Heart right ventricle (tissue), 16 donors: ENCODE measurements at regions not wholly inside any gene's neighbourhood (a gene's known extent, or its start where the extent isn't known, plus 50 kb on each side); places are given as distances from the start of the nearest gene placed in this dataset.
A peak's percentile ranks its signal among the peaks of the same experiment; 100 is the strongest.

Experiments used
- ATAC-seq, 8 donors: fragments of 200-7000 bp; cut with Tn5 transposase; one replicate each; pipeline ENCODE4 v1.9.1; 2020; ENCODE audit warnings: mild to moderate bottlenecking in 8 of 8, moderate library complexity in 8 of 8, moderate number of reproducible peaks in 1 of 8
- DNase-seq, 2 donors: peaks; one replicate each; pipeline ENCODE4 v3.0.0-alpha.2; 2020
- H3K27ac ChIP-seq, 10 donors: fragments of 200-600 bp; sonication (generic) in 2 of 10; one replicate each; pipeline versions ENCODE4 v1.5.0 to v1.8.0; 2020 to 2022; ENCODE audit warnings: mild to moderate bottlenecking in 3 of 10
- H3K27me3 ChIP-seq, 7 donors: fragments of 200-600 bp; one replicate each; pipeline ENCODE4 v1.8.0; 2021 to 2022; ENCODE audit warnings: mild to moderate bottlenecking in 2 of 7
- H3K36me3 ChIP-seq, 9 donors: fragments of 200-600 bp; sonication (generic) in 1 of 9; one replicate each; pipeline versions ENCODE4 v1.5.0 to v1.8.0; 2020 to 2022; ENCODE audit warnings: mild to moderate bottlenecking in 2 of 9
- H3K4me1 ChIP-seq, 9 donors: fragments of 200-600 bp; sonication (generic) in 1 of 9; one replicate each; pipeline versions ENCODE4 v1.5.0 to v1.8.0; 2020 to 2022; ENCODE audit warnings: mild to moderate bottlenecking in 4 of 9
- H3K4me3 ChIP-seq, 10 donors: fragments of 200-600 bp; sonication (generic) in 2 of 10; one replicate each; pipeline versions ENCODE4 v1.5.0 to v1.8.0; 2020 to 2022; ENCODE audit warnings: mild to moderate bottlenecking in 7 of 10, moderate library complexity in 2 of 10
- H3K9me3 ChIP-seq, 11 donors: fragments of 200-600 bp in 10 of 11; sonication (generic) in 2 of 11; one replicate each; pipeline versions ENCODE4 v1.5.0 to v1.8.0; 2013 to 2022; ENCODE audit warnings: mild to moderate bottlenecking in 2 of 11, control low read depth in 1 of 11, moderate library complexity in 1 of 11
- CTCF ChIP-seq, 9 donors: fragments of 200-600 bp; sonication (generic) in 2 of 9; IDR thresholded peaks; one replicate each; pipeline versions ENCODE4 v1.5.0 to v1.8.0; 2021 to 2022; ENCODE audit warnings: antibody characterized with exemption in 9 of 9, mild to moderate bottlenecking in 5 of 9, moderate library complexity in 1 of 9
- WGBS, 2 donors: extraction: QIAGEN DNeasy Blood & Tissue Kit; methylation state at CpG; one replicate each; pipeline ENCODE4 v1.1.7; 2013; ENCODE audit warnings: inconsistent platforms in 1 of 2; 5-methylcytosine and 5-hydroxymethylcytosine counted together
- intact Hi-C, 10 donors: fragments of 100-400 bp; cut with DNase I; formaldehyde crosslinking; loops; one replicate each; pipeline versions ENCODE4 v1.11.1 to v1.14.2; 2022
- donor health status: Arrhythmogenic right ventricular cardiomyopathy.
- donor health status: ischemic (EF 13 %, LVEDD 7.1; RV severe dilation, severe dysfunction).
- donor health status: healthy with polysubstance abuse.
- donor health status: DM: no; HTN: yes; CAD: no.
- donor health status: DM: no; HTN: no; CAD: no.
- donor health status: ischemic (EF 25% LVEDD 6.9; RV normal size, moderate dysfunction).
- donor health status: ischemic (EF 25% LVEDD 5.7; RV mildly dilated, moderate dysfunction).
- donor health status: healthy.
- donor health status: DM: yes; HTN: yes; CAD: no.
- donor health status: Ischemic cardiomyopathy.
- donor health status: ischemic (EF 35%, LVEDD 5.7; RV mildly dilated, moderate dysfunction).
- donor health status: nonischemic (EF 11% LVEDD 7.7; RV severe dilation, severe dysfunction).
- donor health status: DM: yes; HTN: yes; CAD: no.
- donor health status: PGD.
- donor health status: ischemic (EF 29% LVEDD 5.4; RV normal size, mild dysfunction).
- donor health status: nonischemic (EF 23%, LVEDD 6.1; RV moderate dilation, normal function).

GRCh38 chr2:240200230-240201051 lies 60.0 kb upstream of the OTOS start:
- no peak for TF ChIP-seq CTCF (IDR thresholded peaks at IDR 0.05)
- H3K4me3 ChIP-seq = no peak overlapping the region
- H3K27me3 ChIP-seq = peaks cover 0 to 34% (median 8%) of the 10 kb centered on the region in 7 donors
- DNase-seq = no peak
- H3K36me3 ChIP-seq = no peaks in the 10 kb centered on the region
- WGBS, 2 donors = 39 to 51% methylated on average over 24 of the region's 24 CpGs
- peak in 5 of 8 donors; percentile 14 to 37 (median 31) for ATAC-seq
- H3K9me3 ChIP-seq = no peaks in the 10 kb centered on the region
- H3K4me1 ChIP-seq = peaks cover 0 to 6% (median 0%) of the 10 kb centered on the region in 9 donors
- intact Hi-C loops = no loop called here
- no peak overlapping the region for H3K27ac ChIP-seq

GRCh38 chr2:240201866-240202265 lies 61.4 kb upstream of the OTOS start:
- DNase-seq (no peak), ATAC-seq (no peak)
- intact Hi-C loops = no loop called here
- Histone ChIP-seq H3K4me1 (peaks cover 0 to 6% (median 0%) of the 10 kb centered on the region in 9 donors), H3K27me3 (peaks cover 0 to 34% (median 8%) of the 10 kb centered on the region in 7 donors), H3K4me3 (no peak overlapping the region), H3K9me3 (peaks cover 0 to 8% (median 0%) of the 10 kb centered on the region in 11 donors), H3K27ac (no peak overlapping the region), H3K36me3 (no peaks in the 10 kb centered on the region)
- no peak for TF ChIP-seq CTCF (IDR thresholded peaks at IDR 0.05)
- 87 to 89% methylated on average over 9 of the region's 9 CpGs for WGBS, 2 donors

- no peak overlapping the region for H3K4me3 ChIP-seq
- peaks cover 0 to 34% (median 8%) of the 10 kb centered on the region in 7 donors for H3K27me3 ChIP-seq
- DNase-seq (no peak), ATAC-seq (no peak)
- H3K36me3 ChIP-seq = no peaks in the 10 kb centered on the region
- peaks cover 0 to 8% (median 0%) of the 10 kb centered on the region in 11 donors for H3K9me3 ChIP-seq
- no peak overlapping the region for H3K27ac ChIP-seq
- TF ChIP-seq CTCF (IDR thresholded peaks at IDR 0.05) = no peak
- H3K4me1 ChIP-seq = peaks cover 0 to 6% (median 0%) of the 10 kb centered on the region in 9 donors
- WGBS, 2 donors = 72% methylated on average over 5 of the region's 5 CpGs
- intact Hi-C loops = no loop called here
Measured at GRCh38 chr2:240202586-240202985, 62.1 kb upstream of the OTOS start.

- 73 to 83% methylated on average over 13 of the region's 13 CpGs for WGBS, 2 donors
- Histone ChIP-seq H3K4me3 (no peak overlapping the region), H3K4me1 (peaks cover 0 to 6% (median 0%) of the 10 kb centered on the region in 9 donors), H3K36me3 (no peaks in the 10 kb centered on the region), H3K27ac (no peak overlapping the region), H3K9me3 (peaks cover 0 to 8% (median 0%) of the 10 kb centered on the region in 11 donors), H3K27me3 (peaks cover 0 to 34% (median 8%) of the 10 kb centered on the region in 7 donors)
- no peak for TF ChIP-seq CTCF (IDR thresholded peaks at IDR 0.05)
- ATAC-seq (no peak), DNase-seq (no peak)
- intact Hi-C loops = no loop called here
Measured at GRCh38 chr2:240203031-240203787, 62.8 kb upstream of the OTOS start.
